Natural killer cell (primary cell): ENCODE measurements at regions not wholly inside any gene's neighbourhood (a gene's known extent, or its start where the extent isn't known, plus 50 kb on each side); places are given as distances from the start of the nearest gene placed in this dataset.

Experiments used
- ATAC-seq, 3 donors: fragments of 150-1000 bp in 2 of 3; fragments of 200-7000 bp in 1 of 3; cut with Tn5 transposase; 1 replicate in 1 of 3; 2 replicates in 2 of 3; pipeline ENCODE4 v1.10.0; 2021; ENCODE audit warnings: mild to moderate bottlenecking in 2 of 3, moderate library complexity in 2 of 3
- DNase-seq, 2 donors: peaks; one replicate each; pipeline versions ENCODE4 v3.0.0 to v3.0.0-alpha.2; 2013 to 2021; ENCODE audit warnings: mixed read lengths in 1 of 2
- H3K27ac ChIP-seq: one replicate; pipeline ENCODE4 v1.5.1; 2013; ENCODE audit warnings: mild to moderate bottlenecking, low read length
- H3K27me3 ChIP-seq: one replicate; pipeline ENCODE4 v1.6.1; 2013; ENCODE audit warnings: low read length; ENCODE audit not compliant: control insufficient read depth, insufficient read depth
- H3K36me3 ChIP-seq: one replicate; pipeline ENCODE4 v1.6.1; 2013; ENCODE audit warnings: low read length; ENCODE audit not compliant: control insufficient read depth, insufficient read depth
- H3K4me1 ChIP-seq: one replicate; pipeline ENCODE4 v1.6.1; 2013; ENCODE audit warnings: low read length; ENCODE audit not compliant: control insufficient read depth, insufficient read depth
- H3K4me3 ChIP-seq: one replicate; pipeline ENCODE4 v1.5.1; 2013; ENCODE audit warnings: low read length
- H3K9me3 ChIP-seq: one replicate; pipeline ENCODE4 v1.6.1; 2013; ENCODE audit warnings: low read length; ENCODE audit not compliant: control insufficient read depth, insufficient read depth
- H3K27ac Mint-ChIP-seq, 2 donors: one replicate each; pipeline ENCODE4 v1.8.0; 2022; ENCODE audit warnings: mild to moderate bottlenecking in 2 of 2, mixed read lengths in 2 of 2, moderate library complexity in 1 of 2
- H3K27me3 Mint-ChIP-seq, 2 donors: one replicate each; pipeline ENCODE4 v1.8.0; 2022; ENCODE audit warnings: low read depth in 2 of 2, mixed read lengths in 2 of 2
- H3K36me3 Mint-ChIP-seq: one replicate; pipeline ENCODE4 v1.8.0; 2022; ENCODE audit warnings: mixed read lengths
- H3K4me1 Mint-ChIP-seq, 2 donors: one replicate each; pipeline ENCODE4 v1.8.0; 2022; ENCODE audit warnings: mixed read lengths in 2 of 2
- H3K4me3 Mint-ChIP-seq: one replicate; pipeline ENCODE4 v1.8.0; 2022; ENCODE audit warnings: mild to moderate bottlenecking, moderate library complexity, mixed read lengths
- H3K9me3 Mint-ChIP-seq, 2 donors: one replicate each; pipeline ENCODE4 v1.8.0; 2022; ENCODE audit warnings: mixed read lengths in 2 of 2
- WGBS: methylation state at CpG from one replicate; pipeline ENCODE4 v1.1.7; 2013; ENCODE audit warnings: missing lambda C conversion rate; ENCODE audit not compliant: insufficient coverage; 5-methylcytosine and 5-hydroxymethylcytosine counted together
- intact Hi-C: fragments of 100-400 bp; cut with micrococcal nuclease; formaldehyde crosslinking; loops from one replicate; pipeline ENCODE4 v1.14.2; 2022
- TF ChIP-seq, protein P1 (sequence below): fragments of 200-600 bp; IDR thresholded peaks from one replicate; pipeline ENCODE4 v1.8.0; 2022; ENCODE audit warnings: antibody characterized with exemption

DNA sequence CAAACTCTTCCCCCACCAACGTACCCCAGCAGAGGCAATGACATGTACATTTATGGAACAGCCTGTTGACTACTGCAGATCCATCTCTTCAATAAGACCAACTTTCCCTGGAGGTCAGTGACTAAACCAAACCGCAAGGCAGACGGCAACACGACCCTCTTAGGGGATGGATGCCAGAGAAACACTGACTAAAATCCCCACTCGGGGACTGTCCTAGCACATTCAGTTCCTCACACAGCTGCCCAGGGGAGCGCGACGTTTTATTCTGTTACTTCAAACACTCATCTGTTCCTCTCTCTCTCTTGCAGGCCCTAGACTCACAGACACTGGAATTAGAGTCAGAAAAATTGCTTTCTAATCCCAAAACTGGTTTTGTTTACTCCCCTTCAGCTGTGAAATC is 146.5 kb upstream of the PRSS1 start:
- H3K4me1 ChIP-seq: no peaks in the 10 kb centered on the region
- H3K36me3 ChIP-seq: no peaks in the 10 kb centered on the region
- Mint-ChIP-seq H3K4me3 (no peak overlapping the region), H3K36me3 (no peaks in the 10 kb centered on the region), H3K4me1 (peaks cover 0 to 5% of the 10 kb centered on the region in 2 donors), H3K27me3 (peaks cover 0 to 3% of the 10 kb centered on the region in 2 donors), H3K9me3 (no peaks in the 10 kb centered on the region), H3K27ac (no peak overlapping the region)
- H3K27me3 ChIP-seq: no peaks in the 10 kb centered on the region
- intact Hi-C loops: no loop called here
- H3K27ac ChIP-seq: no peak overlapping the region
- H3K4me3 ChIP-seq: no peak overlapping the region
- TF ChIP-seq, protein P1, sequence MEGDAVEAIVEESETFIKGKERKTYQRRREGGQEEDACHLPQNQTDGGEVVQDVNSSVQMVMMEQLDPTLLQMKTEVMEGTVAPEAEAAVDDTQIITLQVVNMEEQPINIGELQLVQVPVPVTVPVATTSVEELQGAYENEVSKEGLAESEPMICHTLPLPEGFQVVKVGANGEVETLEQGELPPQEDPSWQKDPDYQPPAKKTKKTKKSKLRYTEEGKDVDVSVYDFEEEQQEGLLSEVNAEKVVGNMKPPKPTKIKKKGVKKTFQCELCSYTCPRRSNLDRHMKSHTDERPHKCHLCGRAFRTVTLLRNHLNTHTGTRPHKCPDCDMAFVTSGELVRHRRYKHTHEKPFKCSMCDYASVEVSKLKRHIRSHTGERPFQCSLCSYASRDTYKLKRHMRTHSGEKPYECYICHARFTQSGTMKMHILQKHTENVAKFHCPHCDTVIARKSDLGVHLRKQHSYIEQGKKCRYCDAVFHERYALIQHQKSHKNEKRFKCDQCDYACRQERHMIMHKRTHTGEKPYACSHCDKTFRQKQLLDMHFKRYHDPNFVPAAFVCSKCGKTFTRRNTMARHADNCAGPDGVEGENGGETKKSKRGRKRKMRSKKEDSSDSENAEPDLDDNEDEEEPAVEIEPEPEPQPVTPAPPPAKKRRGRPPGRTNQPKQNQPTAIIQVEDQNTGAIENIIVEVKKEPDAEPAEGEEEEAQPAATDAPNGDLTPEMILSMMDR: no peak
- ATAC-seq: no peak
- no peak for DNase-seq
- no peaks in the 10 kb centered on the region for H3K9me3 ChIP-seq
- 49% methylated on average over 8 of the region's 8 CpGs for WGBS

GRCh38 chr7:142602183-142602582 is 147.1 kb upstream of the PRSS1 start:
- WGBS: 91% methylated on average over 8 of the region's 9 CpGs
- no peak overlapping the region for H3K4me3 Mint-ChIP-seq
- H3K27me3 Mint-ChIP-seq: peaks cover 0 to 3% of the 10 kb centered on the region in 2 donors
- TF ChIP-seq, protein P1: no peak
- no peaks in the 10 kb centered on the region for H3K4me1 ChIP-seq
- H3K36me3 ChIP-seq: no peaks in the 10 kb centered on the region
- intact Hi-C loops: no loop called here
- H3K9me3 ChIP-seq: no peaks in the 10 kb centered on the region
- no peaks in the 10 kb centered on the region for H3K27me3 ChIP-seq
- no peaks in the 10 kb centered on the region for H3K36me3 Mint-ChIP-seq
- no peak overlapping the region for H3K27ac Mint-ChIP-seq
- peaks cover 0 to 5% of the 10 kb centered on the region in 2 donors for H3K4me1 Mint-ChIP-seq
- no peaks in the 10 kb centered on the region for H3K9me3 Mint-ChIP-seq
- ATAC-seq: no peak
- no peak overlapping the region for H3K27ac ChIP-seq
- DNase-seq: no peak
- H3K4me3 ChIP-seq: no peak overlapping the region

DNA sequence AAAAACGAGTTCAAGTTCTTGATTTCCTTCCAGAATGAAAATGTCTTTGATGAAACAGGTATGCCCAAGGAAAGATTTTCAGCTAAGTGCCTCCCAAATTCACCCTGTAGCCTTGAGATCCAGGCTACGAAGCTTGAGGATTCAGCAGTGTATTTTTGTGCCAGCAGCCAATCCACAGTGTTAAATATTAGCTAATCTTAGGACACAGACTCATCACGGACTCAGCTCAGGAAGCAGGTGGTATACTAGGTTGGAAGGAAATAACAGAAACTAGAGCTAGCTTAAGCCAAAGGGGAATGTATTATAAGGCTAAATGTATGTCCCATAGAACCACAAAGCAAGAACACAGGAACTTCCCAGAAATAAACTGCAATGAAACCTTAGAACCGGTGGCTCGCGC is 151.0 kb upstream of the PRSS1 start:
- TF ChIP-seq, protein P1: no peak
- H3K27me3 Mint-ChIP-seq: no peaks in the 10 kb centered on the region
- ATAC-seq (no peak), DNase-seq (no peak)
- no peaks in the 10 kb centered on the region for H3K4me1 Mint-ChIP-seq
- no peak overlapping the region for H3K27ac Mint-ChIP-seq
- 36% methylated on average over 6 of the region's 6 CpGs for WGBS
- no peaks in the 10 kb centered on the region for H3K9me3 Mint-ChIP-seq
- Histone ChIP-seq H3K27ac (no peak overlapping the region), H3K27me3 (no peaks in the 10 kb centered on the region), H3K4me3 (no peak overlapping the region), H3K36me3 (no peaks in the 10 kb centered on the region), H3K9me3 (no peaks in the 10 kb centered on the region), H3K4me1 (no peaks in the 10 kb centered on the region)
- H3K36me3 Mint-ChIP-seq: no peaks in the 10 kb centered on the region
- intact Hi-C loops: no loop called here
- no peak overlapping the region for H3K4me3 Mint-ChIP-seq

DNA sequence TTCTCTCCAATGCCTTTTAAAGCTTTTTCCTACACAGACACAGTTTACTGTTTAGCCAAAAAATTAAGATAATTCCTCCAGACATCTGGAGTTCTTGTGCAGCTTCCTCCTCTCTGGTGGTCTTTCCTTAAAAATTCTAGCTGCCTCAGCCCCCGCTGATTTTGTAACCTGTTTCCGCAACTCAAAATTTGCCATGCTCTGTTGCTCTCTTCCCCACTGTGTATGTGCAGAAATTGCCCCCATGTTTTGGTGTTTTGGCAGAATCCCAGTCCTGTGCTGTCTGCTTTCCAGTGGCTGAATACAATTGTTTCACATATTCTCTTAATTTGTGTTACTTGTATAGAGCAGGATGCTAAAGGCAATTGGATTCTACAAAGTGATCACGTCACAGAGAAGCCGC is 151.7 kb upstream of the PRSS1 start:
- no peaks in the 10 kb centered on the region for H3K36me3 ChIP-seq
- DNase-seq: no peak
- Mint-ChIP-seq H3K27me3 (no peaks in the 10 kb centered on the region), H3K27ac (no peak overlapping the region), H3K4me1 (no peaks in the 10 kb centered on the region), H3K9me3 (no peaks in the 10 kb centered on the region), H3K4me3 (no peak overlapping the region), H3K36me3 (no peaks in the 10 kb centered on the region)
- no peak overlapping the region for H3K4me3 ChIP-seq
- TF ChIP-seq, protein P1: no peak
- no peaks in the 10 kb centered on the region for H3K27me3 ChIP-seq
- no peak overlapping the region for H3K27ac ChIP-seq
- no peak for ATAC-seq
- WGBS: 85% methylated on average over 4 of the region's 4 CpGs
- no peaks in the 10 kb centered on the region for H3K4me1 ChIP-seq
- intact Hi-C loops: no loop called here
- no peaks in the 10 kb centered on the region for H3K9me3 ChIP-seq
